ENCODE measurements at regions not wholly inside any gene's neighbourhood (a gene's known extent, or its start where the extent isn't known, plus 50 kb on each side); places are given as distances from the start of the nearest gene placed in this dataset.

DNA sequence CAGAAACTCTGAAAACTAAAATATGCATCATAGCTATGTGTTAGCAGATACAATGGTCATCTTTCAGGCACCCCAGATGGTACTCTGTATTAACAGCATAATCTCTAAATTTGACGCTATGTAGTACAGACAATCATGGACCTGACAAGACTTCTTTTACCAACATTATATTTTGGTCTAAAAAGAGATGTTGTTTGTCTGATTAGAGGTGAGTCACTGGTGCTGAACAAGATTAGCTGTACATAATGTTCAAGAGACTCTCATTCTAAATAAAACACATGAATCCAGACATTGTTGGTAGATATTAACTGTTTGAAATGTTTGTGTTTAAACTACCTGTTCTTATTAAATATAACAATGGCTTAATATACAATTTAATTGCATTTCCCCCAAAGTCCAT is 146.4 kb upstream of the LMNTD1 start:
- TF ChIP-seq, protein P1, sequence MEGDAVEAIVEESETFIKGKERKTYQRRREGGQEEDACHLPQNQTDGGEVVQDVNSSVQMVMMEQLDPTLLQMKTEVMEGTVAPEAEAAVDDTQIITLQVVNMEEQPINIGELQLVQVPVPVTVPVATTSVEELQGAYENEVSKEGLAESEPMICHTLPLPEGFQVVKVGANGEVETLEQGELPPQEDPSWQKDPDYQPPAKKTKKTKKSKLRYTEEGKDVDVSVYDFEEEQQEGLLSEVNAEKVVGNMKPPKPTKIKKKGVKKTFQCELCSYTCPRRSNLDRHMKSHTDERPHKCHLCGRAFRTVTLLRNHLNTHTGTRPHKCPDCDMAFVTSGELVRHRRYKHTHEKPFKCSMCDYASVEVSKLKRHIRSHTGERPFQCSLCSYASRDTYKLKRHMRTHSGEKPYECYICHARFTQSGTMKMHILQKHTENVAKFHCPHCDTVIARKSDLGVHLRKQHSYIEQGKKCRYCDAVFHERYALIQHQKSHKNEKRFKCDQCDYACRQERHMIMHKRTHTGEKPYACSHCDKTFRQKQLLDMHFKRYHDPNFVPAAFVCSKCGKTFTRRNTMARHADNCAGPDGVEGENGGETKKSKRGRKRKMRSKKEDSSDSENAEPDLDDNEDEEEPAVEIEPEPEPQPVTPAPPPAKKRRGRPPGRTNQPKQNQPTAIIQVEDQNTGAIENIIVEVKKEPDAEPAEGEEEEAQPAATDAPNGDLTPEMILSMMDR (IDR thresholded peaks at IDR 0.05), result no peak
- TF ChIP-seq POLR2A (IDR thresholded peaks at IDR 0.05; ENCODE audit: low read depth) (no peak), EP300 (IDR thresholded peaks at IDR 0.05) (no peak), POLR2AphosphoS5 (IDR thresholded peaks at IDR 0.05) (no peak)

Data from esophagus muscularis mucosa (tissue), 4 donors.